GM20000 (cell line): ENCODE measurements at regions not wholly inside any gene's neighbourhood (a gene's known extent, or its start where the extent isn't known, plus 50 kb on each side); places are given as distances from the start of the nearest gene placed in this dataset.
"Not testable (repeated sequence)": the region's sequence is repeated elsewhere in the genome, so short reads cannot be mapped to it uniquely, and the experiment has no call there.

Experiments used
- DNase-seq: peaks from one replicate; pipeline ENCODE4 v3.0.0; 2012; ENCODE audit warnings: low spot score
- CTCF ChIP-seq: IDR thresholded peaks from 2 replicates; pipeline ENCODE4 v1.5.1; 2012; ENCODE audit warnings: mild to moderate bottlenecking, control low read depth; ENCODE audit errors: extremely low read depth, missing control alignments

DNA sequence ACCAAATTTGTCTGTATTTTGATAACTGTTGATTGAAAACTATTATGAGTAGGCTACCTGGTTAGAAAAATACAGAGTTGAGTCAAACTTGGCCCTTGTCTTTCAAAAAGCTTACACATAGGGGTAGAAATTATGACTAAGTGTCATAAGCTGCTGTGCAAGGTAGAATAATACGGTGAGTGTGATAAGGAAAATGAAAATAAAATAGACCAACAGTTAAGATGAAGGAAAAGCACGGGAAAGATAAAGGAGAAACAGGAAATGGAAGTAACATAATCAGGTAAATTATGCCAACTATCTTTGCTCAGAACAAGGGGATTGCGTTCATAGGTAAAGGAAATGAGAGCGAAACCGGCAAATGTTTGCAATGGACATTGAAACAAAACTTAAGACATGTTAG lies 302.5 kb downstream of the PCDH7 start:
- DNase-seq, result no peak
- TF ChIP-seq CTCF, result no peak

GRCh38 chr4:31023109-31023508 lies 302.9 kb downstream of the PCDH7 start:
- TF ChIP-seq CTCF, result no peak

DNA sequence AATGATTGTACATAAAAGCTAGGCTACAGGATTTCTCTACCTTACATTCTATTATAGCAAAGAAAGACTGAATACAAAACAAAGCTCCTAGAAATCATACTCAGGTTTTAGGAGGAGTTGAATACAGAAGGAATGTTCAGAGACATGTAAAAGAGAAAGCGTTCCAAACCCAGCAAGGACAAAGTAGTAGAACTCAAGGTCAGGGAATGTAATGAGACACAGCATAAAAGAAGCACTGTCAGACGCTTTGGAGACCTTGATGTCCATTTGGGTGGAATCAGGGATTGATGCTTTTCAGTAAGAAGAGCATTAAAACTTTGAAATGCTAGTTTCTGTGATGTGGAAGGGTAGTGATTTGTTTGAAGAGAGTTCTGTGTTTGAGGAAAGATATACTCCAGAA lies 303.6 kb downstream of the PCDH7 start:
- no peak for TF ChIP-seq CTCF
- no peak for DNase-seq

More at GRCh38 chr4:31023109-31023508, 302.9 kb downstream of the PCDH7 start:
- no peak for DNase-seq

GRCh38 chr4:31024781-31025180 lies 304.6 kb downstream of the PCDH7 start:
- not testable (repeated sequence) for DNase-seq

GRCh38 chr4:31026256-31026655 lies 306.1 kb downstream of the PCDH7 start:
- TF ChIP-seq CTCF, result no peak
- DNase-seq, result no peak

GRCh38 chr4:31034550-31034949 lies 314.4 kb downstream of the PCDH7 start:
- no peak for TF ChIP-seq CTCF
- no peak for DNase-seq

- DNase-seq, result no peak
- TF ChIP-seq CTCF, result no peak
Measured at GRCh38 chr4:31035761-31036160, 315.6 kb downstream of the PCDH7 start.

- DNase-seq, result no peak
- TF ChIP-seq CTCF, result no peak
Measured at GRCh38 chr4:31037703-31038102, 317.5 kb downstream of the PCDH7 start.
